Common myeloid progenitor, CD34-positive (primary cell): ENCODE measurements at regions not wholly inside any gene's neighbourhood (a gene's known extent, or its start where the extent isn't known, plus 50 kb on each side); places are given as distances from the start of the nearest gene placed in this dataset.

Experiments used
- CTCF ChIA-PET: fragments of 350-600 bp; sonication (Branson Sonifier 250); formaldehyde crosslinking; loops from one replicate; lab custom pipeline; 2021; ENCODE audit warnings: antibody characterized with exemption; lab: Charles Lee
- POLR2A ChIA-PET: fragments of 350-600 bp; sonication (Branson Sonifier 250); formaldehyde crosslinking; loops from one replicate; lab custom pipeline; 2021; ENCODE audit warnings: antibody characterized with exemption; lab: Charles Lee
- DNase-seq, 3 donors: peaks; one replicate each; pipeline versions ENCODE4 v3.0.0 to v3.0.0-alpha.2; 2013
- H3K27ac ChIP-seq, 2 experiments: 1 replicate in 1 of 2; 2 replicates in 1 of 2; pipeline ENCODE4 v1.7.0; 2013; ENCODE audit warnings: inconsistent platforms in 2 of 2, low read length in 2 of 2, mild to moderate bottlenecking in 2 of 2, low read depth in 1 of 2, moderate library complexity in 1 of 2; ENCODE audit not compliant: severe bottlenecking in 2 of 2, insufficient read depth in 1 of 2, poor library complexity in 1 of 2
- H3K27me3 ChIP-seq, 5 experiments: replicated peaks in 2 of 5; 1 replicate in 3 of 5; 2 replicates in 2 of 5; pipeline versions ENCODE4 v1.6.1 to v1.7.0; 2013; ENCODE audit warnings: low read length in 4 of 5, mild to moderate bottlenecking in 2 of 5, moderate library complexity in 2 of 5, inconsistent platforms in 1 of 5; ENCODE audit not compliant: insufficient read depth in 5 of 5, control insufficient read depth in 4 of 5
- H3K36me3 ChIP-seq, 4 experiments: 1 replicate in 2 of 4; 2 replicates in 2 of 4; pipeline versions ENCODE4 v1.6.1 to v1.7.0; 2013; ENCODE audit warnings: low read length in 3 of 4, control low read depth in 1 of 4, mild to moderate bottlenecking in 1 of 4; ENCODE audit not compliant: control insufficient read depth in 4 of 4, insufficient read depth in 4 of 4
- H3K4me1 ChIP-seq, 4 experiments: 1 replicate in 3 of 4; 2 replicates in 1 of 4; pipeline versions ENCODE4 v1.6.1 to v1.7.1; 2013; ENCODE audit warnings: low read length in 3 of 4, mild to moderate bottlenecking in 3 of 4, control low read depth in 1 of 4, inconsistent platforms in 1 of 4, moderate library complexity in 1 of 4; ENCODE audit not compliant: control insufficient read depth in 4 of 4, insufficient read depth in 4 of 4; ENCODE audit errors: control extremely low read depth in 1 of 4
- H3K4me3 ChIP-seq, 7 experiments: 1 replicate in 4 of 7; 2 replicates in 3 of 7; pipeline versions ENCODE4 v1.5.1 to v1.7.0; 2013; ENCODE audit warnings: mild to moderate bottlenecking in 7 of 7, low read length in 6 of 7, moderate library complexity in 6 of 7, inconsistent platforms in 2 of 7, low read depth in 2 of 7, control low read depth in 1 of 7; ENCODE audit not compliant: insufficient read depth in 4 of 7, control insufficient read depth in 1 of 7; ENCODE audit errors: extremely low read depth in 1 of 7
- H3K9me3 ChIP-seq, 5 experiments: 1 replicate in 4 of 5; 2 replicates in 1 of 5; pipeline versions ENCODE4 v1.6.1 to v1.7.1; 2013; ENCODE audit warnings: low read length in 4 of 5, mild to moderate bottlenecking in 2 of 5, inconsistent platforms in 1 of 5, low read depth in 1 of 5, moderate library complexity in 1 of 5; ENCODE audit not compliant: control insufficient read depth in 4 of 5, insufficient read depth in 2 of 5; ENCODE audit errors: control extremely low read depth in 1 of 5
- WGBS: methylation state at CpG from one replicate; pipeline ENCODE4 v1.1.5; 2013; ENCODE audit not compliant: insufficient coverage; 5-methylcytosine and 5-hydroxymethylcytosine counted together

GRCh38 chr4:117334451-117335188, 249.2 kb upstream of the TRAM1L1 start:
- WGBS = 92% methylated on average over 2 of the region's 7 CpGs
- ChIA-PET POLR2A (no interaction called here), CTCF (no interaction called here)
- no peak overlapping the region for H3K27ac ChIP-seq
- H3K9me3 ChIP-seq = no peaks in the 10 kb centered on the region
- no peaks in the 10 kb centered on the region for H3K36me3 ChIP-seq
- no peak for DNase-seq
- no peaks in the 10 kb centered on the region for H3K4me1 ChIP-seq
- H3K27me3 ChIP-seq = no peaks in the 10 kb centered on the region
- H3K4me3 ChIP-seq = no peak overlapping the region

- H3K4me1 ChIP-seq = no peaks in the 10 kb centered on the region
- no peak overlapping the region for H3K27ac ChIP-seq
- no peak for DNase-seq
- no peaks in the 10 kb centered on the region for H3K9me3 ChIP-seq
- ChIA-PET POLR2A (no interaction called here), CTCF (no interaction called here)
- no peaks in the 10 kb centered on the region for H3K36me3 ChIP-seq
- 100% methylated on average over 3 of the region's 5 CpGs for WGBS
- H3K4me3 ChIP-seq = no peak overlapping the region
- H3K27me3 ChIP-seq = no peaks in the 10 kb centered on the region
These were observed 272.1 kb upstream of the TRAM1L1 start for GRCh38 chr4:117357437-117357836.

GRCh38 chr4:117357866-117358265, 272.5 kb upstream of the TRAM1L1 start:
- Histone ChIP-seq H3K36me3 (no peaks in the 10 kb centered on the region), H3K27ac (no peak overlapping the region), H3K9me3 (no peaks in the 10 kb centered on the region), H3K4me1 (no peaks in the 10 kb centered on the region), H3K27me3 (no peaks in the 10 kb centered on the region), H3K4me3 (no peak overlapping the region)
- CTCF ChIA-PET = no interaction called here
- POLR2A ChIA-PET = no interaction called here
- no peak for DNase-seq
- 95% methylated on average over 3 of the region's 4 CpGs for WGBS

GRCh38 chr4:117370944-117371668, 285.7 kb upstream of the TRAM1L1 start:
- WGBS = 88% methylated on average over 2 of the region's 4 CpGs

GRCh38 chr4:117375101-117375500, 289.7 kb upstream of the TRAM1L1 start:
- WGBS = 100% methylated on average over 1 of the region's 3 CpGs
- Histone ChIP-seq H3K27me3 (no peaks in the 10 kb centered on the region), H3K27ac (no peak overlapping the region), H3K36me3 (no peaks in the 10 kb centered on the region), H3K9me3 (no peaks in the 10 kb centered on the region), H3K4me1 (no peaks in the 10 kb centered on the region), H3K4me3 (no peak overlapping the region)
- ChIA-PET CTCF (no interaction called here), POLR2A (no interaction called here)
- DNase-seq = no peak

More at GRCh38 chr4:117370944-117371668, 285.7 kb upstream of the TRAM1L1 start:
- no peak for DNase-seq
- Histone ChIP-seq H3K4me3 (no peak overlapping the region), H3K9me3 (no peaks in the 10 kb centered on the region), H3K27me3 (no peaks in the 10 kb centered on the region), H3K36me3 (no peaks in the 10 kb centered on the region), H3K4me1 (no peaks in the 10 kb centered on the region), H3K27ac (no peak overlapping the region)
- CTCF ChIA-PET = no interaction called here
- POLR2A ChIA-PET = interaction anchor here (0.6 kb wide), 1 partner anchor 1478 kb away, joined by 3 read pairs; no protein-coding TSS in a partner anchor

GRCh38 chr4:117376692-117377091, 291.3 kb upstream of the TRAM1L1 start:
- Histone ChIP-seq H3K27ac (no peak overlapping the region), H3K36me3 (no peaks in the 10 kb centered on the region), H3K27me3 (no peaks in the 10 kb centered on the region), H3K4me1 (no peaks in the 10 kb centered on the region), H3K9me3 (no peaks in the 10 kb centered on the region), H3K4me3 (no peak overlapping the region)
- no peak for DNase-seq
- ChIA-PET POLR2A (no interaction called here), CTCF (no interaction called here)

- Histone ChIP-seq H3K4me3 (no peak overlapping the region), H3K27ac (no peak overlapping the region), H3K9me3 (no peaks in the 10 kb centered on the region), H3K27me3 (no peaks in the 10 kb centered on the region), H3K36me3 (no peaks in the 10 kb centered on the region), H3K4me1 (no peaks in the 10 kb centered on the region)
- 100% methylated on average over 4 of the region's 7 CpGs for WGBS
- no peak for DNase-seq
- CTCF ChIA-PET = no interaction called here
- POLR2A ChIA-PET = no interaction called here
These were observed 293.6 kb upstream of the TRAM1L1 start for GRCh38 chr4:117378942-117379341.
